Astrocyte of the hippocampus (primary cell): ENCODE measurements at regions not wholly inside any gene's neighbourhood (a gene's known extent, or its start where the extent isn't known, plus 50 kb on each side); places are given as distances from the start of the nearest gene placed in this dataset.

Experiments used
- DNase-seq: peaks from one replicate; pipeline ENCODE4 v3.0.0; 2011; ENCODE audit warnings: low read depth, low spot score

- DNase-seq = no peak
These were observed 212.1 kb downstream of the GRIN2B start for GRCh38 chr12:13769273-13769672.

DNA sequence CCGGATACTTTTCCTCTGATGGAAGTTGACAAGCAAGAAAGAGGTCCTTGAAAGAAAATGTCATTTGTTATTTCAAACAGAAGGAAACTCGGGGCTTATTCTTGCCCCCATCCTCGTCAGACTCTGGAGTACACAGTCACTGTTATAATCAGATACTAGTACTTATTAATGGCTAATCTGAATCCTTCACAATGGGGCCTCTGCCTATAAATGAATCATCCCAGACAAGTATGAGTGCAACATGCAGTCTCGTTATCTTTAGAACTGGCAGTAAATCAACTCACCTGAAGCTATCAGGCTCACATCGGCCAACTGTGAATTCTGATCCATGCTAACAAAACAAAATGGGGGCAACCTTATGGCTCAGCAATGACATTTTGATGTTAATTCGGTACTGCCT lies 216.7 kb downstream of the GRIN2B start:
- no peak for DNase-seq

- DNase-seq = no peak
These were observed 232.0 kb downstream of the GRIN2B start for GRCh38 chr12:13749389-13749788.

DNA sequence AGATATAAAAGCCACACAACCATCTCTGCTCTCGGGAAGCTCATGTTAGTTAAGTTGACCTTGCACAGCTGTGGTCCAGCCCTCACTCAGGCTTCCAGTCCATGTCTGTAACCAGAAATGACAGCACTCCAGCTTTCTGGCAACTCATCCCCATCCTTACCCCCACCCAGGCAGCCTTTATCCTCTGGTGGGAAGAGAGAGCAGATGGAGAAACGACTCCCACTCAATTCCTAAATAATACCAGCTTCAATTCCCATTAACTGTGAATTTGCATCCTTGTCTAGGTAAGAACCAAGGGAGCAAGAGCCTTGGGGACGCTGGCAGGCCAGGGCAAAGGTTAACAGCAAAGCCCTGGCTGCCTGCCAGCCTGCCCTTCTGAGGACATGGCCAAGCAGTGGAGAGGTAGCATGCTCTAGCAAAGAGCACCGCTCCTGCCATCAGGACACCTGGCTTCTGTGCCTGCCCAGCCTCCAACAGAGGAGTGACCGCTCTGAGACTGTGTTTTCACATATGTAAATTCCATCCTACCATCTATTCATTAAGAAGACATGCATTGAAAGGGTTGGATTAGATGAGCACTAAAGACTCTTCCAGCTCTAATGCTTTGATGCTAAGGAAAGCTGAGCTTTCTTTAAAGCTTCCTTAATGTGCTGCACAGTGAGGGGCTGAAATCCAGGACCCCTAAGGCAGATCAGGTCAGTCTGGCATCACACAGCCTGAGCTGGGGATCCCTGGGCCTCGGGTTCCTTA lies 236.1 kb downstream of the GRIN2B start:
- DNase-seq = no peak

GRCh38 chr12:13744561-13744960 lies 236.8 kb downstream of the GRIN2B start:
- DNase-seq = peak; percentile 13

DNA sequence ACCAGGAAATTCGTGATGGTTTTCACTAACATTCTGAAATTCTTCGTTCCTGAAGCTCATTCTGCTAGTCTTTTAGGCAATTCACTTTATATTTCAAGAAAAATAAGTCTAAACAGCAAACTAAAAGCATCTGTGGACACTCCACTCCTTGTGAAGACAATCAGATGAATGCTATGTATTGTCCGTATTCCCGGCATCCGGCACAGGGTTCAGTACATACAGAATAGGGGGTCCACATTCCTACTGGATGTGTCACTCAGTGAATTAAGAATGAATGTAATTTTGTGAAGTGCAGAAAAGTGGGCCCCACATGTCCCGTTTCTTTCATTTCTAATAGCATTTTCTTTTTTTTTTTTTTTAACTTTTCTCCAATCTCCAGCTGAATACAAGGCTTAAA lies 241.3 kb downstream of the GRIN2B start:
- DNase-seq = peak; percentile 36

DNA sequence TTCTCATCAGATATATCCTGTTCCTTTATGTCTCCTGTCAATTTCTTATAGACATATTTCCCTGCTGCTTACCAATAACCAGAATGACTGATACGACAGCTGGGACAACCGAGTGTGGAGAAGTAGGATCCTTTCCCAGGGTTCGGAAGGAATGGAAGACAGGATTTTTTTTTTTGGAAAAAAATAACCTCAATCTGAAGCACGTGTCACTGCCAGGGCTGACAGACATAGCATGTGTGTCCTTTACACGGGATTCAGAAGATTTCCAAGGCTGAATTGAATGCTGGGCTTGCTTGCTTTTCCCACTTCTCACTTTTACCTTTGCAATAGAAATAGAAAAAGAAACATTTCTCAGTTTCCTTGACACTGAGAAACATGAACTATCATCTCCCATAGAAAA lies 245.7 kb downstream of the GRIN2B start:
- no peak for DNase-seq

- DNase-seq = peak; percentile 29
These were observed 246.7 kb downstream of the GRIN2B start for GRCh38 chr12:13734584-13735152.

GRCh38 chr12:13727707-13728195 lies 253.7 kb downstream of the GRIN2B start:
- peak; percentile 92 for DNase-seq

DNA sequence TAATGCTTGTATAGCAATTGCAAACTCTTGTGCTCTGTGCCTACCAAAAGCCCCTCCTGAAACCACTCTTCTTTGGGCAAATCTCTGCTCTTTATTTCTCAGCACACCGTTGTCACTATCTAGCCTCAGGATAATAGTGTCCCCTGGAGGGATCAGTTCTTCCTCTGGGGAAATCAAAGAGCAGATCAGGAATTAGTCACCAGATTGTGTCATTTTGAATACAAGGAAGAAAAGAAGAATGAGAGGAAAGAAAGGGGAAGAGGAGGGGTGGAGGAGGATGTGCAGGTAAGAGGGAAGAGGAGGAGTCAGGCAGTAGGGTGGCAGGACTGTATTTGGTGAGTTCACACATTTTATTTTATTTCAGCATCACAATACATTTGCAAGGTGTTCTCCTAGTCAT lies 256.4 kb downstream of the GRIN2B start:
- DNase-seq = no peak

DNA sequence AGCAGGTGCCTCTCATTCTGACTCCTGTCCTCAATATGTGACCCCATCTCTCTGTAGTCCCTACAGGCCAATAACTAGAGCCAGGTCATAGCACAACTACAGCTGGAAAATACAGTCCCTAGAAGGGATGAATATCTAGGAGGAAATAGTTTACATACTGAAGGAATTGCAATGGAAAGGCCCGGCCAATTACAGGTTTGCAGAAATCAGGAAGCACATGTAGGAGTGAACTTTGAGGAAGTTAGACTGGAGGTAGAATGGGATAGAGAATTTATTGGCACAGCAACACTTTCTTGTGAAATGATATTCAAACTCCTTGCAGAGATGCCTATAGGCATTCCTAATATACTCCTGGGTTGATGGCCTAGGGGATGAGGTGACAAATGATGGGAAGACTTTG lies 257.3 kb downstream of the GRIN2B start:
- no peak for DNase-seq

- no peak for DNase-seq
These were observed 261.4 kb downstream of the GRIN2B start for GRCh38 chr12:13719986-13720385.

DNA sequence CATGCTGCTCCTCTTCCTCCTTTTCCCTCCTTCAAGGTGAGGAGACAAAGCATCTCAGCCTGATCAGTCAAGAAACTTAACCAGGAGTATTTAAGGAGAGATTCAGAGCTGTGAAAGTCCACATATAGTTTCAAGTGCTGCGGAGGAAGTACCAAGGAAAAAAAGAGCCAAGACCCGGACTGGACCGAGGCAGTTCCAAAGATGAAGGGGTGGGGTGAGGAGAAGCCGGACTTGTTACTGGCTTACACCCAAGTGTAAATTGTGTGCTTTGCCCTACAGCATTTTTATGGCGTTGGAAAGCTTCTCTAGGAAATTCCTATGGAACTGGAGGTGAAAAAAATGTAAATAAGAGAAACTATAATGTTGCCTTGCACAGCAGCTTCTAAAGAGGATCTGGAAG lies 263.1 kb downstream of the GRIN2B start:
- no peak for DNase-seq

- DNase-seq = no peak
These were observed 265.3 kb downstream of the GRIN2B start for GRCh38 chr12:13716119-13716518.

- no peak for DNase-seq
These were observed 267.6 kb downstream of the GRIN2B start for GRCh38 chr12:13713556-13714410.

DNA sequence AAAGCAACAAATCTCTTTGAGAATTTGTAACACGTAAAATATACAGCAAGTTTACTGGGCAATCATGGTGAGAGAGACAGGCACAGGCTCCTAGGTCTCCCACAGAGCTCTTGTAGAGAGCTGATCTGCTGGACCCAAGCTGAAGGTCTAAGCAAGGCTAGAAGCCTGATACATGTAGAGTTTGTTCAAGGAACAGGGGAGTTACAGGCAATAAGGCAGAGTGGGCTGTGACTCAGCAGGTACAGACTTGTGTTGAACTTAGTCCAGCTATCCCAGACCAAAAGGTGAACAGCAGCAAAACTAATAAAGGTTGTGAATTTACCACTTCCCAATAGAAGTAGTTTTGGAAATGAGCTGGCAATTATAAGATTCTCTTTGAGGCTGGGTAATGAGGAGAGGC lies 273.6 kb downstream of the GRIN2B start:
- DNase-seq = no peak

- no peak for DNase-seq
These were observed 279.0 kb downstream of the GRIN2B start for GRCh38 chr12:13702381-13702780.

GRCh38 chr12:13701502-13701901 lies 279.9 kb downstream of the GRIN2B start:
- DNase-seq = no peak

DNA sequence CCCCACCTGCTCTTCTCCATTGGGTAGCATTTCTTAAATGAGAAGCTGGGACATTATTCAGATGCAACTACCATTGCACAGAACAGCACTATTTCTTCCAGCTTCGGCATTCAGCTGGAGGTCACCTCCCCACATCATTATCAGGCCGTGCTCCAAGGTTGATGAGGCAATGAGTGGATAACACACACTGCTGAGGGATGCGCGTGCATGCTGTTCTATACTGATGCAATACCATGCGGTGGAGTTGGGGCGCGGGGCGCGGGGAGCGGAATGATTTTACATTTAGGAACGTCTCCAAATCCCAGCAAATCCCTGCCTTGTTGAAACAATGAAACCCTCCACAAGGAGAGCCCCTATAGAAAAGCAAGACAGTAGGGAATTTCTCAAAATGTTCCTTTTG lies 283.4 kb downstream of the GRIN2B start:
- no peak for DNase-seq

- DNase-seq = no peak
These were observed 285.6 kb downstream of the GRIN2B start for GRCh38 chr12:13695781-13696180.

DNA sequence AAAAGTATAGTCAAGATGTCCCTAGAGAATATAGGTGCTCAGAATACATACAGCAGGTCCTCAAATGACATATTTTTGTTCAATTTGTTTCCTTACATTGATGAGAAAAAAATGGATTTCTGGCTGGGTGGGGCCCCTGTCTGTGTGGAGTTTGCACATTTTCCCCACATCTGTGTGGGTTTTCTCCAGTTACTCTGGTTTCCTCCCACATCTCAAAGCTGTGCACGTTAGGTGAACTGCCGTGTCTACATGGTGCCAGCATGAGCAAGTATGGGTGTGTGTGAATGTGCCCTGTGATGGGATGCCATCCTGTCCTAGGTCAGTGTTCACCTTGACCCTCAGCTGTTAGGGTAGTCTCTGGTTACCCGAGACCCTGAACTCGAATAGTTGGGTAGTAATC lies 289.1 kb downstream of the GRIN2B start:
- DNase-seq = no peak

- DNase-seq = peak; percentile 32
These were observed 289.8 kb downstream of the GRIN2B start for GRCh38 chr12:13691598-13691997.

DNA sequence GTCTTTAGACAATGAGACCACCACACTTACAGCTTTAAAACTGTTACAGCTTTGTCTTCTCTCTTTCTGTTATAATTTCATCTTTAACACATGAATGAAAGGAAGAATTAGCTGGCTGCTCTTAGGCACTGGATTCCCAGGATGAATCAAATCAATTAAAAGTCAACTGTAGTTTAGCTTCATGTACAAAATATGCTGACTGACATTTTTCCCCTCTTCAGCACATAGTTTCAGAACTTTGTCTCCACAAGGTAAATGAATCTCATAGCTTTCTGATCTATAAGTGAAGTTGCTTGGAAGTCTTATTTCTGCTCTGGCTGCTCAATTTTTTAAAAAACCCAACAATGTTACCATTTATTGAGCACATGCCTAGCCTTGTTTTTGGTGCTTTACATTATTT lies 293.8 kb downstream of the GRIN2B start:
- no peak for DNase-seq
